GM18517 (cell line): ENCODE measurements at regions not wholly inside any gene's neighbourhood (a gene's known extent, or its start where the extent isn't known, plus 50 kb on each side); places are given as distances from the start of the nearest gene placed in this dataset.

Experiments
- ATAC-seq: cut with Tn5 transposase; IDR thresholded peaks from one replicate; pipeline ENCODE4 v1.9.1; 2021; ENCODE audit warnings: mild to moderate bottlenecking, moderate library complexity; ENCODE audit not compliant: unreplicated experiment

DNA sequence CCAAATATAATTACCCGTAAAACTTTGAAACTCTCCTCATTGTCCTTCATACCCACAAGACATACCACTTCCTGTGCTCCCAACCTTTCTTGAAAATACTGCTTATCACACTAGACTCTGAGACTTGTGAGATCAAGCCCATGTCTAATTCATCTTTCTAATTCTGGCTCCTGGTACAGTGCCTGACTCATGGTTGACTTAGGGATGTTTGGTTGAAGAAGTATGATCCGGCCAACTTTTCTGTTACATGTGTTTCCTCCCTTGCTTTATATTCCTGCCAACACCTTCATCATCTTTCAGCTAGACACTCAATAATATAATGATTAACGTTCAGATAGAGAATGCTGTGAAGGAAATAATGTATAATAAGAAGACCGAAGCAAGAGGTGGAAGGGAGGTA is 58.2 kb downstream of the MEX3B start:
- ATAC-seq: no peak

- no peak for ATAC-seq
Observed at GRCh38 chr15:81983497-81983896, 62.3 kb downstream of the MEX3B start.

GRCh38 chr15:81982808-81983207 is 63.0 kb downstream of the MEX3B start:
- ATAC-seq: no peak

- no peak for ATAC-seq
Observed at GRCh38 chr15:81981908-81982307, 63.9 kb downstream of the MEX3B start.

DNA sequence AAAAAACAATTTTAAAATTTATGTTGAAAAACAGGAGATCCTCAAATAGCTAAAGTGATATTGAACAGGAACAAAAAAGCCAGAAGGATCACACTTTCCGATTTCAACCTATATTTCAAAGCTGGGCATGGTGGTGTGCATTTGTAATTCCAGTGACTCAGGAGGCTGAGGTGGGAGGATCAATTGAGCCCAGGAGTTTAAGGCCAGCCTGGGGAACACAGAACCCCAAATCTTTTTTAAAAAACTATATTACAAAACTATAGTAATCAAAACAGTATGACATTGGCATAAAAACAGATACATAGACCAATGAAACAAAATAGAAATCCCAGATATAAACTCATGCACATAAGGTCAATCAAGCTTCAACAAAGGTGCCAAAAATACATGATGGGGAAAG is 68.4 kb downstream of the MEX3B start:
- no peak for ATAC-seq

GRCh38 chr15:81968691-81969090 is 77.1 kb downstream of the MEX3B start:
- ATAC-seq: no peak

- ATAC-seq: no peak
Observed at GRCh38 chr15:81966631-81967030, 79.2 kb downstream of the MEX3B start.

DNA sequence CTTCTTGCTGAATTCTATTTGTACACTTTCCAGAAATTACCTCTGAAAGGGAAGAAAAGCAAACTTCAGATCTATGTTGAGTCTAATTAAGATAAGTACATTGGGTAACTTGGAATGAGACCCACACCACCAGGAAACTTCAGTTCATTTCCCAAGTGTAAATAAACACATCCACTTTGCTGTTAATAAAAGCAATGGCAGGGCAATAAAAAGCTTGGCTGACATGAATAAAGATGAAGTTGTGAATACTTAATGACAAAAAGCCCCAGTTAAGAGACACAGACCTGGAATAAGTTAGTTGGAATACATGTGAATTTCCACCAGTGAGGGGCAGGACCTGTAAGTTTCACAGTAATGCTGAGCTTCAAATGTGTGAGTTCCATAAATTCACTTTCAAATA is 83.3 kb downstream of the MEX3B start:
- ATAC-seq: no peak

DNA sequence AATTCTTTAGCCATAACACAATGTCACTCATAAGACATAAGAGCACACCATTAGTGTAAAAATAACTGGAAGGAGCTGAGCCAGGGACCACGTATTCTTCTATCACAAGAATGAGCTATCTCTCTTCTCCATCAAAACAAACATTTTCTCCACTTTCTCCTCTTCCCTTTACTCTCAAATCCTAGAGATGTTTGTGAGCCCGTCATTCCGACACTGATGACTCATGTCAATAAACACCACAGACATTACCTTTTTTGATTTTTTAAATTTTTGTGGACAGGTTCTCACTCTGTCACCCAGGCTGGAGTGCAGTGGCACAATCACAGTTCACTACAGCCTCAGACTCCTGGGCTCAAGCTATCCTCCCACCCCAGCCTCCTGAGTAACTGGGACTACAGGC is 86.6 kb downstream of the MEX3B start:
- no peak for ATAC-seq

DNA sequence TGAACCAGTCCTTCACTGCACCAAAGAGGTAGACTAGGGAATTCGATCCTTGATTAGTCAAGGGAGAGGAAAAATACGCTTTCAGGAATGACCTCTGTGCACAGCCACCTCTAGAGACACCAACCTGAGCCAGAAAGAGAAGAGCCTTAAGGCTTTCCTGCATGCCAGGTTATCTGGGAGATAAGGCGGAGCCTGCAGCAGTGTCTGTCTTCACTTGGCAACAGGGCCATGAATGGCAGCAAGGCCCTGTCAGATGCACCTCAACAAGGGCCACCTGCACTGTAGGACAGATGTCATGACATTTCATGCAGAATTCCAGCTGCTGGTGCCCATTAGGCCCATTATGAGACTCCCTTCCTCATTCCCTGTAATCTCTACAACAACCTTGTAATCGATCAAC is 88.1 kb downstream of the MEX3B start:
- no peak for ATAC-seq

GRCh38 chr15:81955382-81956062 is 90.3 kb downstream of the MEX3B start:
- ATAC-seq: no peak

GRCh38 chr15:81954158-81954783 is 91.5 kb downstream of the MEX3B start:
- ATAC-seq: no peak

GRCh38 chr15:81950841-81951414 is 94.9 kb downstream of the MEX3B start:
- no peak for ATAC-seq

DNA sequence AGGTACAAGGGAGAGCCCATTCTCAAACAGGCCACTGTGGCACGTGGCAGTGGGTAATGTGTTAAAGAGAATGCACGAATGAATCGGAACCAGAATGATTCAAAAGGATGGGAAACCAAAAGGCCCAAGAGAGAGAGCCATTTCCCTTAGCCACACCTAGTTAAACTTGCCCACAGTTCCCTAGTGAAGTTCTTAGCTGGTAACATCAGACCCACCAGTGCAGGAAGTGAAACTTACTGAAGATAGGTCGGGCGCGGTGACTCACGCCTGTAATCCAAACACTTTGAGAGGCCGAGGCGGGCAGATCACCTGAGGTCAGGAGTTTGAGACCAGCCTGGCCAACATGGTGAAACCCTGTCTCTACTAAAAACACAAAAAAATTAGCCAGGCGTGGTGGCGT is 97.1 kb downstream of the MEX3B start:
- ATAC-seq: no peak

DNA sequence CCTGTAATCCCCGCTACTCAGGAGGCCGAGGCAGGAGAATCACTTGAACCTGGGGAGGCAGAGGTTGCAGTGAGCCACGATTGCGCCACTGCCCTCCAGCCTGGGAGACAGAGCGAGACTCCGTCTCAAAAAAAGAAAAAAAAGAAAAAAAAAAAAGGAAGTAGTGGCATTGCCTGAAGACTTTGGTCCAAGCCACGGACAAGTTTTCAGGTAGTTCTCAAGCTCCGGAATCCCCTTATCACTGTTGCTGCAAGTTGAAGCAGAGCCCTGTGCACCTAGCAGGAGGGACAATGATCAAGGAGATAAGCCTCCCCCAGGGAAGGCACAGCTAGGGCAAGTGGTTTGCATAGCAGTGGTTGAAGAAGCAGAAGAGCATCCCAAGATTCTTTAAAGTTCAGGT is 97.6 kb downstream of the MEX3B start:
- ATAC-seq: no peak

GRCh38 chr15:81947548-81947947 is 98.3 kb downstream of the MEX3B start:
- ATAC-seq: no peak

GRCh38 chr15:81945014-81945615 is 100.7 kb downstream of the MEX3B start:
- no peak for ATAC-seq

DNA sequence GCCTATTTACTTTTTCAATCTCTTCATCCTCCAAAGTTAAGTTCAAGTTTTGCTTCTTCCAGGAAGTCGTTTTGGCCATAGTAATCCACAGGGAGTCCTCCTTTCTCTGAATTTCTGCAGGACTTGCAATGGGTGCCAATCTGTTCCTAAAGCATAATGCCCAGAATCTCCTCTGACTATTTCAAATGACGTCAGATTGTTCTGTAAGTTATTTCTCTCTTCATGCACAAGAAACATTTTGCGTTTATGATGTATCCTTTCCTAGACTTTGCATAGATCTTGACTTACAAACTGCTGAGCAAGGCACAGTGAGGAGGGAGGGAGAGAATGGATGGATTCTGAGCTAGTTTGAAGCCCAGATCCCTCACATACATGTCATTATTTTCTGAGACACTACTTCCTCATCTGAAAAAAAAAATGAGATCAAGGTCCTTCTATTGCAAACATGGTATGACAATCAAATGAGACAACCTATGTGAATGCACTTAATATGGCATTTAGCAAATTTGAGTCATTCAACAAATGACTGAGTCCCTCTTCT is 103.1 kb downstream of the MEX3B start:
- no peak for ATAC-seq

DNA sequence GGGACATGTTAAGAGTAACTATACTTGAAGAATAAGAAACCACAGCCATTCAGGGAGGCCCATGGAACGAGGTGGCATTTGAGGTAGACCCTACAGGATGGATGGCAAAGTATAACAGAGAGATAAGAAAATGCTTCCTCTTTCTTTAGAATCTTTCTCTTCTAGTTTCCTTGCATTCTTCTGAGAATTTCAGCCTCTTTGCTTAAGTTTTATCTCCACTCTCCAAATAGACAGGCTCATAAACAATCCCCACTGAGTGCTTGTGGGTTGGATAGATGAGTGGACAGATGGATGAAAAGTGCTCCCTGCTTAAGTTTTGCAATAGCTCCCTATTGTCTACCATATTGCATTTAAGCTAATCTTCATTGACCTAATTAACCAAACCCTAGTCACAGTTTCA is 103.7 kb downstream of the MEX3B start:
- ATAC-seq: no peak

- no peak for ATAC-seq
Observed at GRCh38 chr15:81941479-81941878, 104.3 kb downstream of the MEX3B start.

DNA sequence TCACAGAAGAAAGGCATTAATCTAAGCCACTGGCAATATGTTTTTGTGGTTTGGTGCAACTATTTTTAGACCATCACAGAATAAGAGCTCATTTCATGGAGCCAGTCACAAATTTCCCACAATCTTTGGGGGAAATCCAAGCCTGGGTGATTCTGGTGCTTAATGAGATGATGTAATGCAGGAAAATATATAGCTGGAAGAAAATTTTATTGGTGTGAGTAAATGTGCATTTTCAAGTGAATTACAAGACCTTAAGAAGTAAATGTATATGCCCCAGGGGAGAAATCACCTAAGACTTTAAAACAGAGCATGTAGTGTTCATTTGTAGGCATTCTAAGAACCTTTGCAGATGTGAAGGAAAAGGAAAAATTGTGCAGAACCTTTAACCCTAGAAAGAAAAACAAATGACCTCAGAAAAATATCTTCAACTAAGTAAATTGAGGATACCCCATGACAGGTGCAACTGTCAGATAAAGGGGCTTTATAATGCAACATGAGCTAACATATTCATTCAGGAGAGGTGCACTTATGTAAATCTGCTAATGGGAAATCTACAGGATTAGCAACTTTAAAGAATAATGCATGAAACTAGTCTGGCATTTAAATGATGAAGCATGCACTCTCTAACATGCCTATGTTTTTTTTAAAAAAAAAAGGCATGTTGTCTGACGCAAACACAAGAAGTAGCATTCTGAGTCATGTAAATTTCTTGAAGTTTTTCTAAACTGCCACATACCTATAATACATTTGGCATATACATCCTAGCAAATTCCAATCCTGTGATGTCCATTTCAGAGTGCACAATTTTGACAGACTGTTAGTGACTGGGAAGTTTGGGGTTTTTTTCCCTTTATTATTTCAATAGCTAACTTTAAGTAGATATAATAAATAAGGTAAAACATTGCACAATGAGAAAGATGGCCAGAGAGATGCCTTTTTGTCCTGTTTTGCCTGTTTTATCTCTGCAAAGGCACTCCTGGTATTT is 105.1 kb downstream of the MEX3B start:
- no peak for ATAC-seq
